ENCODE measurements at regions not wholly inside any gene's neighbourhood (a gene's known extent, or its start where the extent isn't known, plus 50 kb on each side); places are given as distances from the start of the nearest gene placed in this dataset.

GRCh38 chr3:14282001-14282705 lies 103.5 kb downstream of the LSM3 start:
- no peak overlapping the region for H3K27ac ChIP-seq
- no peaks in the 10 kb centered on the region for H3K9me3 ChIP-seq
- no peak overlapping the region for H3K4me3 ChIP-seq
- no peaks in the 10 kb centered on the region for H3K36me3 ChIP-seq
- intact Hi-C loops (cut with DNase I): no loop called here
- TF ChIP-seq, protein P1, sequence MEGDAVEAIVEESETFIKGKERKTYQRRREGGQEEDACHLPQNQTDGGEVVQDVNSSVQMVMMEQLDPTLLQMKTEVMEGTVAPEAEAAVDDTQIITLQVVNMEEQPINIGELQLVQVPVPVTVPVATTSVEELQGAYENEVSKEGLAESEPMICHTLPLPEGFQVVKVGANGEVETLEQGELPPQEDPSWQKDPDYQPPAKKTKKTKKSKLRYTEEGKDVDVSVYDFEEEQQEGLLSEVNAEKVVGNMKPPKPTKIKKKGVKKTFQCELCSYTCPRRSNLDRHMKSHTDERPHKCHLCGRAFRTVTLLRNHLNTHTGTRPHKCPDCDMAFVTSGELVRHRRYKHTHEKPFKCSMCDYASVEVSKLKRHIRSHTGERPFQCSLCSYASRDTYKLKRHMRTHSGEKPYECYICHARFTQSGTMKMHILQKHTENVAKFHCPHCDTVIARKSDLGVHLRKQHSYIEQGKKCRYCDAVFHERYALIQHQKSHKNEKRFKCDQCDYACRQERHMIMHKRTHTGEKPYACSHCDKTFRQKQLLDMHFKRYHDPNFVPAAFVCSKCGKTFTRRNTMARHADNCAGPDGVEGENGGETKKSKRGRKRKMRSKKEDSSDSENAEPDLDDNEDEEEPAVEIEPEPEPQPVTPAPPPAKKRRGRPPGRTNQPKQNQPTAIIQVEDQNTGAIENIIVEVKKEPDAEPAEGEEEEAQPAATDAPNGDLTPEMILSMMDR (IDR thresholded peaks at IDR 0.05): no peak
- TF ChIP-seq POLR2A (IDR thresholded peaks at IDR 0.05): no peak
- peaks cover 0 to 31% (median 0%) of the 10 kb centered on the region in 4 donors for H3K27me3 ChIP-seq
- DNase-seq: no peak
- 75 to 92% methylated on average over 3 to 11 of the region's 12 CpGs for WGBS, 2 donors
- peaks cover 0 to 3% (median 0%) of the 10 kb centered on the region in 3 donors for H3K4me1 ChIP-seq

GRCh38 chr3:14282706-14283075 lies 104.1 kb downstream of the LSM3 start:
- Histone ChIP-seq H3K36me3 (no peaks in the 10 kb centered on the region), H3K27ac (no peak overlapping the region), H3K27me3 (peaks cover 0 to 28% (median 0%) of the 10 kb centered on the region in 4 donors), H3K4me3 (no peak overlapping the region), H3K4me1 (peaks cover 0 to 3% (median 0%) of the 10 kb centered on the region in 3 donors), H3K9me3 (no peaks in the 10 kb centered on the region)
- intact Hi-C loops (cut with DNase I): no loop called here
- WGBS, 2 donors: 86 to 90% methylated on average over 6 of the region's 6 CpGs
- no peak for DNase-seq
- TF ChIP-seq, protein P1 (IDR thresholded peaks at IDR 0.05): no peak
- no peak for TF ChIP-seq POLR2A (IDR thresholded peaks at IDR 0.05)

GRCh38 chr3:14283092-14283812 lies 104.6 kb downstream of the LSM3 start:
- Histone ChIP-seq H3K4me1 (peaks cover 0 to 3% (median 0%) of the 10 kb centered on the region in 3 donors), H3K36me3 (no peaks in the 10 kb centered on the region), H3K4me3 (no peak overlapping the region), H3K27ac (no peak overlapping the region), H3K9me3 (no peaks in the 10 kb centered on the region), H3K27me3 (peaks cover 0 to 22% (median 0%) of the 10 kb centered on the region in 4 donors)
- no peak for TF ChIP-seq POLR2A (IDR thresholded peaks at IDR 0.05)
- TF ChIP-seq, protein P1 (IDR thresholded peaks at IDR 0.05): no peak
- intact Hi-C loops (cut with DNase I): no loop called here
- 77 to 87% methylated on average over 3 to 5 of the region's 7 CpGs for WGBS, 2 donors
- no peak for DNase-seq

- Histone ChIP-seq H3K4me3 (no peak overlapping the region), H3K27me3 (peaks cover 0 to 15% (median 0%) of the 10 kb centered on the region in 4 donors), H3K27ac (no peak overlapping the region), H3K9me3 (no peaks in the 10 kb centered on the region), H3K4me1 (peaks cover 0 to under 1% (median 0%) of the 10 kb centered on the region in 3 donors), H3K36me3 (no peaks in the 10 kb centered on the region)
- WGBS, 2 donors: 73 to 79% methylated on average over 3 to 4 of the region's 4 CpGs
- intact Hi-C loops (cut with DNase I): no loop called here
- DNase-seq: no peak
- TF ChIP-seq POLR2A (IDR thresholded peaks at IDR 0.05): no peak
- TF ChIP-seq, protein P1 (IDR thresholded peaks at IDR 0.05): no peak
These were observed 105.3 kb downstream of the LSM3 start for GRCh38 chr3:14283813-14284438.
